Femur (tissue), 1 donor: ENCODE measurements at regions not wholly inside any gene's neighbourhood (a gene's known extent, or its start where the extent isn't known, plus 50 kb on each side); places are given as distances from the start of the nearest gene placed in this dataset.

Source experiments
- DNase-seq: peaks from one replicate; pipeline ENCODE4 v3.0.0-alpha.2; 2017

DNA sequence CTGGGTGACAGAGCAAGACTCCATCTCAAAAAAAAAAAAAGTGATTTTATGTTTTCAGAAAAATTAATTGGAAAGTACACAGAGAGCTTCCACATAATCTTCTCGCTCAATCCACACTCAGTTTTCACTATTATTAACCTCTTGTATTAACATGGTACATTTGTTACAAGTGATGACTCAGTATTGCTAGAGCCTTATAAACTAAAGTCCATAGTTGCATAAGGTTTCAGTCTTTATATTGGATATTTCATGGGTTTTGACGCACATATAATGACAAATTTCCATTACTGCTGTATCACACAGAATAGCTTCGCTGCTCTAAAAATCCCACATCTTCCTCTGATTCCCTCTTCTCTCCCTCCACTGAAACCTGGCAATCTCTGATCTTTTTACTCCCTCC is 603.5 kb downstream of the XIRP2 start:
- DNase-seq: no peak

GRCh38 chr2:167490455-167490854 is 602.2 kb downstream of the XIRP2 start:
- no peak for DNase-seq

- DNase-seq: no peak
These were observed 601.0 kb downstream of the XIRP2 start for GRCh38 chr2:167489325-167489724.

DNA sequence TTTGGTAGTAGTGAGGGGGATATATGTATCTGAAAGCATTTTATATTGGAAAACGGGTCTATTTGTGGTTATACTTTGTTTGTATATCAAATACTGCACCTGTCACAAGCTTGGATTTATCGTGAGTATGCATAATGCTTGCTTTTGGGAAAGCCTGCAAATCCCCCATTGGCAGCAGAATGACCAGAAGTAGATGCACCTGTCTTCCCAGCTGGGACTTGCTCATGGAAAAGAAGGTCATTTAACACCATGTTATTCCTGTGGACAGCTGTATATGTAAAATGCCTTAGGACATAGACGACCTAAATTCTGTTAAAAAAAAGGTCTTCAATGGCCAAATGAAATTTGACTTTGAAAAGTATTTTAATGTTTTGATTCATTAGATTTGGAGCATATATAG is 599.4 kb downstream of the XIRP2 start:
- peak; percentile 62 for DNase-seq

DNA sequence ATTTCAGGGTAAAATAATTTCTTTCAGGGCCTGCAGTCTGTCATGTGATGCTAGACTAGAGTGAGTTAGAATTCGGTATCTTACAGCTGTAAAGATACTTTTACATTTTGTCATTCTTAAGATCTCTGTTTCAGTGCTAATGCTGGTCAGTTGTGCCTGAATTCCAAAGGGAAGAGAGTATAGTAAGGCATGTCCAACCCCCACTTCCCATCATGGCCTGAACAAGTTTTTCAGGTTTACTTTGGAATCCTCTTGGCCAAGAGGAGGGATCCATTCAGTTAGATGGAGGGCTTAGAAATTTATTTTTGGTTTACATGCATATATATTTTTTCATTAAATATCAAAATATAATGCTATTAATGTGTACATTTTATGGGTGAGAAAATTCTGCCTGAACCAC is 596.6 kb downstream of the XIRP2 start:
- no peak for DNase-seq

- DNase-seq: no peak
These were observed 592.7 kb downstream of the XIRP2 start for GRCh38 chr2:167480986-167481309.

GRCh38 chr2:167480232-167480985 is 592.1 kb downstream of the XIRP2 start:
- DNase-seq: no peak

DNA sequence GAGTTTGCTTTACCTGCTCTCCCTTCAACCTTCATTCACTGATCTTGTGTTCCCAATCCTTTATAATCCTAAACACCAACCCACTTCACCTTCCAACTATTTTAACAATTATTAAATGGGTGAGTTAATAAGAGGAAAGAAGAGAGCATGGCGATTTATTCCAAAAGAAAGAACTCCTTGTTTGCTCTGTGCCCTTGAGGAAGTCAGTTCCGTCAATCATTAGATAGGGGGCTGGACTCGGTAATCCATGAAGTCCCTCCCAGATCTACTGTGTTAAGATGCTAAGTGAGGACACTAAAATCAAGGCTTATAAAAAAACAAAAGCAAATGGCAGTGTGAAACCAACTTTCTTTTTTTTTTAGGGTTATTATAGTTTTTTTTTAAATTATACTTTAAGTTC is 589.9 kb downstream of the XIRP2 start:
- no peak for DNase-seq

DNA sequence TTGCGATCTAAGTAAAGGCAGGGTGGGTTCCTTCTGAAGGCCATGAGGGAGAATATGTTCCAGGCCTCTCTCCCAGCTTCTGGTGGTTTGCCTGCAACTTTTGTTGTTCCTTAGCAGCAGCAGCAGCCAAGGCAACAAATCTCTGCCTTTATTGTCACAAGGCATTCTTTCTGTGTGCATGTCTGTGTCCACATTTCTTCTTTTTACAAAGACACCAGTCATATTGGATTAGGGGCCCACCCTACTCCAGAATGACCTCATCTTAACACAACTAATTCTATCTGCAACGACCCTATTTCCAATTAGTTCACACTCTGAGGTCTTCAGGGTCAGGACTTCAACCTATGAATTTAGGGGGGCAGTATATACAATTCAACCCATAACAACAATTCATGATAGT is 587.5 kb downstream of the XIRP2 start:
- DNase-seq: no peak

DNA sequence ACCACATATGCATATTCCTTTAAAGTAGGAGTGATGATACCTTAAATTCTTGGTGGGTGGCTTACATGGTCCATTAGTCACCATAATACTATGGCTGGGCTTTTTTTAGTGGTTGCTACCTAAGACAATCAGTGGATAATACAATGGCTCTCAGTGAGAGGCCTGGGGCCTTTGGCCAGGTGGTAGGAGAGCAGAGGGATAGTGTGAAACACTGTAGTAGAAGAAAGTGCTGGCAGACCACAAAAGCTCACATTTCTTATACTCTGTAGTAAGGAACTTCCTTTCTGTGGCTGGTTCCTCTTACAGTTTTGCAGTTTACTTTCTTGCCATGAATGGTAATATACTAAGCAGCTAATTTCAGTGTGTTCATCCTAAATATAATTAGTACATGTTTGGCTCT is 583.5 kb downstream of the XIRP2 start:
- no peak for DNase-seq

GRCh38 chr2:167471332-167471731 is 583.1 kb downstream of the XIRP2 start:
- no peak for DNase-seq

- DNase-seq: no peak
These were observed 574.1 kb downstream of the XIRP2 start for GRCh38 chr2:167462379-167462778.

DNA sequence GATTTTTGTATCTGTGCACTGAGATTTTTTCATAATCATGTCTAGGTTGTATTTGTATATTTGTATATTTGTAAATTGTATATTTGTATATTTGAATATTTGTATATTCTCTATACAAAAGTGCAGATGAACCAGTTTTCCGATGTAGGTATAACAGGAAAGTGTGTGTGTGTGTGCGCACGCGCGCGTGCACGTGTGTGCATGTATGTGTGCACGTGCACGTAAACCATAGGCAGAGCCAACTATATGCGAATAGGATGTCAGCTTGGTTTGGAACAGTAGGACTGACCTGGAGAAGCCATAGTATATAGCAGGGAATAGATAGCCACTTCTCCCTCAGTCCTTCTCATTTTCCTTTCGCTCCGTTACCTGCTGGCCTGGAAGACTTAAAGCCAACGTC is 565.8 kb downstream of the XIRP2 start:
- DNase-seq: no peak

GRCh38 chr2:167451496-167452289 is 563.4 kb downstream of the XIRP2 start:
- no peak for DNase-seq

DNA sequence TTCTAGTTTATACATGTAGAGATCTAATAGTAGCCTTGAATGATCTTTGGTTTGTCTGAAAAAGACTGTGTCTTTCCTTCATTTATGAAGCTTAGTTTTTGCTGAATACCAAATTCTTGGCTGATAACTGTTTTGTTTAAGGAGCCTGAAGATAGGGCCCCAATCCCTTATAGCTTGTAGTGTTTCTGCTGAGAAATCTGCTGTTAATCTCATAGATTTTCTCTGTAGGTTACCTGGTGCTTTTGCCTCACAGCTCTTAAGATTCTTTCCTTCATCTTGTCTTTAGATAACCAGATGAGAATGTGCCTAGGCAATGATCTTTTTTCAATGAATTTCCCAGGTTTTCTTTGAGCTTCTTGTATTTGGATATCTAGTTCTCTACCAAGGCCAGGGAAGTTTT is 562.1 kb downstream of the XIRP2 start:
- no peak for DNase-seq

GRCh38 chr2:167440382-167440781 is 552.1 kb downstream of the XIRP2 start:
- no peak for DNase-seq

GRCh38 chr2:167438206-167438605 is 549.9 kb downstream of the XIRP2 start:
- no peak for DNase-seq

DNA sequence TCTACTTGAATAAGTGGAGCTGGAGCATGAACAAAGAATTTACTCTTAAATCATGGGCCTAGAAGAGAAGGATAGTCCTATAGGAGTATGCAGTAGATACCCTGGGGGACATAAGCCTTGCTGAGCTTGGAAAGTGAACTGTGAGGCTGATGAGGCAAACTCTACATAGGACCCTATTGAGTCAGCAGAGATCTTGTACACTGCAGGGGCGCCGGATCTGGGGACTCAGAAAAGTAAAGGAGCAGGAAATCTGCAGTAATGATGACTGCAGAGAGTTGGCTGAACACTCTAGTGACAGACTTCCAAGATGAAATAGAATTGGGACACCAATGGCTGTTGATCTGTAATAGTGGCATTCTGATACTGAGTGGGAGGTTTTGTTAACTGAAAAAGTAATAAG is 543.7 kb downstream of the XIRP2 start:
- no peak for DNase-seq

- DNase-seq: no peak
These were observed 542.2 kb downstream of the XIRP2 start for GRCh38 chr2:167430447-167430846.

DNA sequence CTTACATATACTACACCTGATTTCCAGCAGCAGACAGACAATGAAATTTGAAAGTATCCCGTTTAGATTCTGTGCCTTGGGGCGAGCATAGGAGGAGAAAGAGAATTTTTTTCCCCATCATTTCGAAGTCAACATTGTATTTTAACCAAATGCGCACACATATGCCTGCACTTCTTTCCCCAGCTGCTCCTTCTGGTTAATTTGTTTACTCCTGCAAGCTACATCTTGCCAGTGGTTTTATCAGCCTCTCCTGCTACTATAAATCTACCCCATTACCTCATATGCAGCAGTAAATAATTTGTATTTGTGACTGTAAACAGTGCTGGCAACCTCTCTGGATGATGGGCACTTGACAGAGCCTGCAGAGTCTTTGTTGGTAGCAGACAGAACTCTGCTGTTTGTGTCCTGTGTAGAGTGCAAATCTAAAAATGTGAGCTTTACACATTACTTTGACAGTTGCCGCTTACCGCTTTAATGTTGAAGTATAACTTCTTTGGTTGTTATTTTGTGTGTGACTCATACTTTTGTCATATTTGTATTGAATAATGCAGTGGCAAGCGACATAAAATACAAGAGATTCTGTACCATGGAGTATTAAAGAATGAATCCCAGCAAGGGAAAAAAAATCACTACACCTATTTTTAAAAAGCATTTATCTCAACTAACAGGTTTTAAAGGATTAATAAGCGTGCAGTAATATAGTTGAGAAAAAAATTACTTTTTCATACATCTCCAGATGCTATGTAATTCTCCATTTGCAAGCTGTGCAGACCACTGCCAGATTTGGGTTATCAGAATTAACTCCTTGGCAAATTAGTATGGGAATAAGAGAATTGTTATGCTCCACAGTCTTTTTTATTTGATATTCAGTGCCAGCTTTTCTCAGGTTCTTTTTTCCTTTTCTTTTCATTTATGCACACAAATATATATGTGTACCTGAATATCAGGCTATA is 536.8 kb downstream of the XIRP2 start:
- no peak for DNase-seq

- no peak for DNase-seq
These were observed 535.9 kb downstream of the XIRP2 start for GRCh38 chr2:167424221-167424620.

GRCh38 chr2:167423731-167424130 is 535.5 kb downstream of the XIRP2 start:
- DNase-seq: no peak

DNA sequence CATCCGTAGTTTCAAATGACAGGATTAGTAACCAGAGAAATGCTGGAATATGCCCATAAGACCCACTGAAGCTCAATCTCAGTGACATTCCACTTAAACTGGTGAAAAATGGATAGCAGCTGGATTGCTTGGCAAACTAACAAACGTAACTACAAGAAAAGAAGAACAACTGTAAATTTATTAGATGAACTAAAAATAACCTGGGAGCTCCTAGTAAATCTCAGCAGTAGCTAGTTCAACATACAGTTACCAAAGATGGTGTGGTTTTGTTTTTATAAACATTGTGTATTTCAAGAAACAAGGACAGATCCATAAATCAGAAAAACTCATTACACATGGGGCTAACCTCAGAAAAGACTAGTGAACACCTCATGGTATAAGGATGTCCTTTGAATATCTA is 531.9 kb downstream of the XIRP2 start:
- DNase-seq: no peak

DNA sequence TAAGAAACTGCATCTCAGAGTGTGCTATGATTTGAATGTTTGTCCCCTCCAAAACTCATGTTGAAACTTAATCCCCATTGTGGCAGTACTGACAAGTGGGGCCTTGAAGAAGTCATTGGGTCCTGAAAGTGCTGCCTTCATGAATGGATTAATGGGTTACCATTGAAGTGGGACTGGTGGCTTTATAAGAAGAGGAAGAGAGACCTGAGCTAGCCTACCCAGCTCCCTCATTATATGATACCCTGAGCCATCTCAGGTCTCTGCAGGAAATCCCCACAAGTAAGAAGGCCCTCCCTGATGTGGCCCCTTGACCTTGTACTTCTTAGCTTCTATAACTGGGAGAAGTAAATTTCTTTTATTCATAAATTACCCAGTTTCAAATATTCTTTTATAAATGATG is 526.8 kb downstream of the XIRP2 start:
- DNase-seq: no peak
